ENCODE measurements at regions not wholly inside any gene's neighbourhood (a gene's known extent, or its start where the extent isn't known, plus 50 kb on each side); places are given as distances from the start of the nearest gene placed in this dataset.
"Not testable (repeated sequence)": the region's sequence is repeated elsewhere in the genome, so short reads cannot be mapped to it uniquely, and the experiment has no call there.

GRCh38 chr17:63267846-63268245, 178.3 kb downstream of the CYB561 start:
- DNase-seq, result no peak

- DNase-seq, result no peak
These were observed 177.3 kb downstream of the CYB561 start for GRCh38 chr17:63268827-63269226.

- DNase-seq, result no peak
These were observed 175.5 kb downstream of the CYB561 start for GRCh38 chr17:63270610-63271009.

DNA sequence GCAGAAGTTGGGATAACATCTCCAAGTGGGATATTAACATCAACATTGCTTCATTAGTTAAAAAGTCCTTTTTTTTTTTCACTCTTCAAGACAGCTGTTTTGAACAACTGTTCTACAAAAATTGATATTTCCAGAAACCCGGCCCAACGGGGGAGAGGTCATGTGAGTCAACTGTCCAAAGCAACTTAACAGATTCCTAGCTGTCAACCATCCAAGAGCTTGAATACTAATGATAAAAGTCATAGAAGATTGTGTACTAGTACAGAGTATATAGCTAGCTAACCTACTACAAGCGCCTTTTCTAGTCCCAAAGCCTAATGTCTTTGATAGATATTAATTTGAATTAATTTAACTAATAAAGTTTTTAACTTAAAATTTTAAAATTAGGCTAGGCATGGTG, 172.0 kb downstream of the CYB561 start:
- no peak for DNase-seq

DNA sequence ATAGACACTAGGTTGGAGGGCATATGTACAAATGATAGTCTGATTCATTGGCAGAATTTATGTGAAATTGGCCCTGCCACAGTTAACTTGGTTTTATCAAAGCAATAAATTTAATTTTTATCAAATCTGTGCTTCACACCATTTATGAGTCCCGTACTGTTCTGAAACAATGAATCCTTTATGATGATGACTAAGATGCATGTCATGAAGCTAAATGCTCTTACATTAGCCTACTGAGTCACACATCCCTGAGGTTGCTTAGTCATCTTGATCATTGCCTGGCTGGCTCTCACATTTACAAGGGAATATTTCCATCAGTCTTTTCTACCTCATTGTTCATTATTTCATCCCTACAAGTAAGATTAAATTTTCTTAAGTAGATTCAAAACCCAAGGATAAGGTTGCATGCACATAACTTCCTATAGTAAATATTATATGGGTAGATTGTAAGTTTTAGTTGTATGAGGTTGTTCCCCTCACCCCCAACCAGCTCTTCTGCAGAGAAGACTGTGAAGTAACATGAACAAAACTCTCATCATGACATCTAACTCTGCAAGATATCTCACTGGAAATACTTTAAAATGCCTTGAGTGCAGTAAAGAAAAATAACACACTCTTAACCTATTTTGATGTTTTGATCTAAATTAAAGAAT, 170.7 kb downstream of the CYB561 start:
- no peak for DNase-seq

GRCh38 chr17:63275971-63276745, 169.9 kb downstream of the CYB561 start:
- no peak for DNase-seq

GRCh38 chr17:63276821-63277220, 169.3 kb downstream of the CYB561 start:
- DNase-seq, result no peak

DNA sequence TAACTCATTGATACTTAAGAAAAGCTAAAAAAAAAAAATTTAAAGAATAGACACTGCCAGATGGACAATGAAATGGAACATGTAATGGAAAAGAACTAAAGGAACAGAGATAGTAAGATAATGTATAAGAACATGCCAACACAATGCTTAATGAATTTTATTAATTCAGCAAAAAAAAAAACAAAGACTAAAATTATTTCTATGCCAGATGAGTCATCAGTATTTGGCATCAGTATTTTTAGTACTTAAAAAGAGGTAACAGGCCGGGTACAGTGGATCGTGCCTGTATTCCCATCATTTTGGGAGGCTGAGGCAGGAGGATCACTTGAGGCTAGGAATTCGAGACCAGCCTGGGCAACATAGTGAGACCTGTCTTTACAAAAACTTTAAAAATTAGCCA, 168.5 kb downstream of the CYB561 start:
- no peak for DNase-seq

- DNase-seq, result no peak
These were observed 167.2 kb downstream of the CYB561 start for GRCh38 chr17:63278728-63279442.

DNA sequence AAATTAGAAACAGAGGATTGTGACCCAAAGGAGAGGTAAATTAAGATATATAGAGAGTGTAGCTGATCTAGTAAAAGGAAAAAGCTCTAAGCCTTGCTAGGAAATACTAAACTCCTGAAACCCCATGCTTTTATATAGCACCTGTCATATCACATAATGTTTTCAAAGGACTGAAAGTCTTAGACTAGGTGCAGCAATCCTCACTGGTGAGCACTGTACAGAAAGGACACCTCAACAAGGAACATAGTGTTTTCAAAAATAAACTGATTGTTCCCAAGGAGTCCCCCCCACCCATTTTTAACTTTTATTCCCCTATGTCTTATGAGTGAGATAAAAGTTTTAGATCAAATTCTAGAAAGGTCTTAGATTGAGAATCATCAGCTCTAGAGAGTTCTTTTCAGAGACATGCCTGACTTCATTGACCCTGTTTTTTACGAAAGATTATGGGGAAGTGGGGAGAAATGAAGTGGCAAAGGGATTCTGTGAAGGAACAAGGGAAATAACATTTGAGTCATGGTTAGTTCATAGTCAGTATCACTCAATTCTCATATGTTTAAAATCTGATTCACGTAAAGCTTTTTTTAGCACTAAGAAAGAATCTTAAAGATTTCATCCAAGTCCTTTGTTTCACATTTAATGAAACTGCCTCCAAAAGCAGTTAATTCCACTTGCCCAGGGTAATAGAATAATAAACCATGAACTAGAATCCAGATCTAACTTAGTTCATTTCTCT, 166.4 kb downstream of the CYB561 start:
- DNase-seq, result no peak

GRCh38 chr17:63282455-63282854, 163.7 kb downstream of the CYB561 start:
- DNase-seq, result no peak

- no peak for DNase-seq
These were observed 160.6 kb downstream of the CYB561 start for GRCh38 chr17:63285551-63285950.

- DNase-seq, result no peak
These were observed 159.9 kb downstream of the CYB561 start for GRCh38 chr17:63286254-63286653.

GRCh38 chr17:63287006-63287405, 159.1 kb downstream of the CYB561 start:
- not testable (repeated sequence) for DNase-seq

GRCh38 chr17:63289931-63290330, 156.2 kb downstream of the CYB561 start:
- no peak for DNase-seq

DNA sequence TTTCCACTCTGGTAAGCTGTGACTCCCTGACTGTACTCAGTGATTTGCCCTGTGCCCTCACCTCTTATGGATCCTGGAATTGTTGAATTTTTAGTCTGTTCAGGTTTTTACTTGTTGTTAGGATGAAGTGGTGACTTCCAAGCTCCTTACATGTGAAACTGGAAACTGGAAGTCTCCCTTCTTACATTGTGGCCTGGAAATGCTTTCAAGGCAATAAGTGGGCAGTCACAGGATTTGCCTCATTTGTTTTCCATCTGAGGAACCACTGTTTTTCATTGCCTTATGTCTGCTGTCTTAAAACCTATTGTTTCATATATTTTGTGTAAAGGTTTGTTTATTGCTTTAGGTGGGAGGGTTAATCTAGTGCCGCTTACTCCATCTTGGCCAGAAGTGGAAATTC, 155.8 kb downstream of the CYB561 start:
- DNase-seq, result no peak

- DNase-seq, result no peak
These were observed 155.3 kb downstream of the CYB561 start for GRCh38 chr17:63290784-63291183.

DNA sequence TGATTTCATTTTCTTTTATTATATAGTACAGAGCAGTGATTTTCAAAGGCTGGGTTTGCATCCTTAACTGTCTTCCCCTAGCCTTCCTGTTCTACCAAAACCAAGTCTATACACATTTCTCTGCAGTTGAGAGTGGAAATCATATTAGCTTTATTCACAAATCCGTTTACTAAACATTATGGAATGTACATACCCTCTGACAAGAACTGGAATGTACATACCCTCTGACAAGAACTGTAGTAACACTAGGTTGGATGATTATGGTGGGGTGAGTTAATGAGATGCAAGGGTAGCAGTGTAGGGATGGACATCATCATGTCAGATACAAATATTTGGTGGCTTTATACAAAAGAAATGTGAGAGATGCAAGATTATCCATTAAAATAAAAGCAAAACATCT, 154.8 kb downstream of the CYB561 start:
- DNase-seq, result no peak

DNA sequence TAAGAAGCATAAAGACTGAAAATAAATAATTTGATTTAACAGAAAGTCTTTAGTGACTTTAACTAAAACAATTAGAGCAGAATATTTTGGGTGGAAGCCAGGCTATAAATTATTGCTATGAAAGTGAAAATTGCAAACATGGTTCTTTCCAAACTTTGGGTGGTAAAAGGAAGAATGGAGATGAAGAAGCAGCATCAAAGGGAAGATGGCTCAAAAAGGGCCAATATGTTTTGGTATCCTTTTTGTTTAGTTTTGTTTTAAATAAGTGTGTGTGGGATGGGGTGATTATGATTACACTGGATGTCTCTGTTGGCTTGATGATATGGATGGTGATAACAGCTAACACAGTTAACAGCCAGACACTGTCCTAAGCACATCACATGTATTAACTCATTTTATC, 153.7 kb downstream of the CYB561 start:
- DNase-seq, result no peak

- no peak for DNase-seq
These were observed 152.6 kb downstream of the CYB561 start for GRCh38 chr17:63293323-63294075.

DNA sequence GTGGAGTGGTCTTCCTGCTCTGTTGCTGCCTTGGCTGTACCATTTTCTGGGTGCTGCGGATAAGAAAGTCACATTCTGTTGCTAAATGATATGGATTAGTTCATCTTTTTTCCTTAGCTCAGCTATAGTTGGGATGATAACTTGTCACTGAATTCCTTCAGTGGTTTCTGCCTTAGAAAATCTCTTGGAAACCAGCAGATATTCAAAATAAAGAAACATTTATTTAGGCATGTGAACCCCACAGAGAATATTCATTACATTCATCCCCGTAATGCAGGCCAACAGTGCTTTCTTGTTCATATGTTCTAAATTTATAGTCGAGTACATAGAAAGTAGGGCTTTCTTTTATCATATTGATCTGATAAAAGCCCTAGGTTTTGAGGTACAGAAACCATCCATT, 151.3 kb downstream of the CYB561 start:
- no peak for DNase-seq

GRCh38 chr17:63295288-63295687, 150.8 kb downstream of the CYB561 start:
- no peak for DNase-seq
